ENCODE measurements at regions not wholly inside any gene's neighbourhood (a gene's known extent, or its start where the extent isn't known, plus 50 kb on each side); places are given as distances from the start of the nearest gene placed in this dataset.

GRCh38 chr12:76288218-76288617 is 60.0 kb downstream of the BBS10 start:
- no peak for TF ChIP-seq EZH2phosphoT487 (IDR thresholded peaks at IDR 0.05; ENCODE audit: borderline replicate concordance, low read depth, low read length)
- TF ChIP-seq, protein P1, sequence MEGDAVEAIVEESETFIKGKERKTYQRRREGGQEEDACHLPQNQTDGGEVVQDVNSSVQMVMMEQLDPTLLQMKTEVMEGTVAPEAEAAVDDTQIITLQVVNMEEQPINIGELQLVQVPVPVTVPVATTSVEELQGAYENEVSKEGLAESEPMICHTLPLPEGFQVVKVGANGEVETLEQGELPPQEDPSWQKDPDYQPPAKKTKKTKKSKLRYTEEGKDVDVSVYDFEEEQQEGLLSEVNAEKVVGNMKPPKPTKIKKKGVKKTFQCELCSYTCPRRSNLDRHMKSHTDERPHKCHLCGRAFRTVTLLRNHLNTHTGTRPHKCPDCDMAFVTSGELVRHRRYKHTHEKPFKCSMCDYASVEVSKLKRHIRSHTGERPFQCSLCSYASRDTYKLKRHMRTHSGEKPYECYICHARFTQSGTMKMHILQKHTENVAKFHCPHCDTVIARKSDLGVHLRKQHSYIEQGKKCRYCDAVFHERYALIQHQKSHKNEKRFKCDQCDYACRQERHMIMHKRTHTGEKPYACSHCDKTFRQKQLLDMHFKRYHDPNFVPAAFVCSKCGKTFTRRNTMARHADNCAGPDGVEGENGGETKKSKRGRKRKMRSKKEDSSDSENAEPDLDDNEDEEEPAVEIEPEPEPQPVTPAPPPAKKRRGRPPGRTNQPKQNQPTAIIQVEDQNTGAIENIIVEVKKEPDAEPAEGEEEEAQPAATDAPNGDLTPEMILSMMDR (conservative IDR thresholded peaks at IDR 0.05; ENCODE audit: low read length), result no peak

Measured in OCI-LY7 (cell line).